ENCODE measurements at regions not wholly inside any gene's neighbourhood (a gene's known extent, or its start where the extent isn't known, plus 50 kb on each side); places are given as distances from the start of the nearest gene placed in this dataset.

DNA sequence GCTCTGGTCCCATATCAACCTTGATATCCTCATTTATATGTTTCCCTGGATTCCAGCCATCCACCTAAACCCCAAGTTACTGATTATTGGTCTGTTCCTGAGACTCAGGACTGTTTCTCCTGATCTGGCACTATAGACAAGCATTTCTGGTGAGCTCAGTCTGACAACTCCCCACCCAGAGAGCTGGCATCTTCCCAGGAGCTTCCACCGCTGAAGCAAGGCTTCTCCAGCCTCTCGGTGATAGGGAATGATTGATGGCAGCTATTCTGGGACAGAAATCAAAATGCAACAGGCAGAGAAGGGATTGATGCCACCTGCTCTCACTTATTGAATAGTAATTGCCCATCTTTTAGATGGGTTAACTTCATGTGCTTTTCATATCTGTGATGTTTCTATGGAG, 169.7 kb upstream of the GGTLC1 start:
- Histone ChIP-seq H3K4ac (ENCODE audit: low read depth, low read length) (no peak overlapping the region), H2AK5ac (ENCODE audit: low read length) (no peak overlapping the region), H3K9me3 (ENCODE audit: insufficient read depth, low read depth, low read length) (peaks cover 1% of the 10 kb centered on the region), H3K9ac (ENCODE audit: low read length) (no peak overlapping the region), H3K27me3 (ENCODE audit: insufficient read depth, low read length) (no peaks in the 10 kb centered on the region), H2BK5ac (ENCODE audit: low read depth, low read length, poor library complexity) (no peak overlapping the region), H3K4me2 (ENCODE audit: low read length) (no peak overlapping the region), H2AFZ (ENCODE audit: insufficient read depth, low read length, poor library complexity) (no peak overlapping the region), H4K91ac (ENCODE audit: low read depth, low read length) (no peak overlapping the region), H4K12ac (ENCODE audit: low read depth, low read length) (no peak overlapping the region), H3K79me1 (ENCODE audit: low read length) (no peaks in the 10 kb centered on the region), H3K4me3 (ENCODE audit: low read depth, low read length) (no peak overlapping the region), H4K8ac (ENCODE audit: low read depth, low read length) (no peak overlapping the region), H2BK12ac (ENCODE audit: low read length) (no peak overlapping the region), H3K18ac (ENCODE audit: low read length) (no peak overlapping the region), H3K4me1 (ENCODE audit: control insufficient read depth in 1 of 2, insufficient read depth in 2 of 2, low read length in 2 of 2) (peaks cover 0 to 4% of the 10 kb centered on the region in 2 experiments), H3K27ac (ENCODE audit: low read depth, low read length) (no peak overlapping the region), H3K79me2 (ENCODE audit: control insufficient read depth, insufficient read depth, low read length, poor library complexity) (no peaks in the 10 kb centered on the region), H3K14ac (ENCODE audit: low read length) (no peak overlapping the region), H3K23ac (ENCODE audit: low read length) (no peak overlapping the region), H3K36me3 (ENCODE audit: control insufficient read depth in 1 of 2, insufficient read depth in 2 of 2, low read length in 2 of 2) (no peaks in the 10 kb centered on the region), H2BK120ac (ENCODE audit: insufficient read depth, low read length, poor library complexity) (no peak overlapping the region)
- WGBS (ENCODE audit: extremely low coverage, insufficient coverage, insufficient read length), result no CpG with 5 or more reads among the region's 2 CpGs
- no peak for DNase-seq

DNA sequence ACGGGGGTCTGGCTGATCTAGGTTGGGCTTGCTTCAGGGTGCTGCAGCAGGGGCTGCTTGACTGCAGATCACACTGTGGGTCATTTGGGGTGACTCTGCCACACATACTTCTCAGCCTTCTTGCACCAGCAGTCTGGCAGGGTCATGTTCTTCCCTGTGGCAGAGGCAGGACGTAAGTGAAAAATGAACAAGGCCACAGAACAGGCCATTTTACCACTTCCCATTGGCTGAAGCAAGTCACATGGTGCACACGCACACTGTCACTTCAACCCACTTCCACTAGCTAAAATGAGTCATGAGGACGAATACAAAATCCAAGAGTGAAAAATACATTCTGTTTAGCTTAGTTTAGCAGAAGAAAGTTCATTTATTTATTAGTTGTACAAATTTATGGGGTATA, 168.6 kb upstream of the GGTLC1 start:
- H2AK5ac ChIP-seq (ENCODE audit: low read length), result no peak overlapping the region
- H3K4me3 ChIP-seq (ENCODE audit: low read depth, low read length), result no peak overlapping the region
- no peak overlapping the region for H3K23ac ChIP-seq (ENCODE audit: low read length)
- H2BK12ac ChIP-seq (ENCODE audit: low read length), result no peak overlapping the region
- H2BK120ac ChIP-seq (ENCODE audit: insufficient read depth, low read length, poor library complexity), result no peak overlapping the region
- H4K91ac ChIP-seq (ENCODE audit: low read depth, low read length), result no peak overlapping the region
- no peak overlapping the region for H3K18ac ChIP-seq (ENCODE audit: low read length)
- no peak for DNase-seq
- H3K79me2 ChIP-seq (ENCODE audit: control insufficient read depth, insufficient read depth, low read length, poor library complexity), result no peaks in the 10 kb centered on the region
- no peaks in the 10 kb centered on the region for H3K27me3 ChIP-seq (ENCODE audit: insufficient read depth, low read length)
- H3K14ac ChIP-seq (ENCODE audit: low read length), result no peak overlapping the region
- H4K12ac ChIP-seq (ENCODE audit: low read depth, low read length), result no peak overlapping the region
- no peak overlapping the region for H3K27ac ChIP-seq (ENCODE audit: low read depth, low read length)
- no CpG with 5 or more reads among the region's 4 CpGs for WGBS (ENCODE audit: extremely low coverage, insufficient coverage, insufficient read length)
- no peak overlapping the region for H3K9ac ChIP-seq (ENCODE audit: low read length)
- H4K8ac ChIP-seq (ENCODE audit: low read depth, low read length), result no peak overlapping the region
- no peak overlapping the region for H3K4me2 ChIP-seq (ENCODE audit: low read length)
- peaks cover 0 to 4% of the 10 kb centered on the region in 2 experiments for H3K4me1 ChIP-seq (ENCODE audit: control insufficient read depth in 1 of 2, insufficient read depth in 2 of 2, low read length in 2 of 2)
- no peak overlapping the region for H3K4ac ChIP-seq (ENCODE audit: low read depth, low read length)
- H2BK5ac ChIP-seq (ENCODE audit: low read depth, low read length, poor library complexity), result no peak overlapping the region
- H3K36me3 ChIP-seq (ENCODE audit: control insufficient read depth in 1 of 2, insufficient read depth in 2 of 2, low read length in 2 of 2), result no peaks in the 10 kb centered on the region
- no peaks in the 10 kb centered on the region for H3K79me1 ChIP-seq (ENCODE audit: low read length)
- no peak overlapping the region for H2AFZ ChIP-seq (ENCODE audit: insufficient read depth, low read length, poor library complexity)
- H3K9me3 ChIP-seq (ENCODE audit: insufficient read depth, low read depth, low read length), result peaks cover 1% of the 10 kb centered on the region

DNA sequence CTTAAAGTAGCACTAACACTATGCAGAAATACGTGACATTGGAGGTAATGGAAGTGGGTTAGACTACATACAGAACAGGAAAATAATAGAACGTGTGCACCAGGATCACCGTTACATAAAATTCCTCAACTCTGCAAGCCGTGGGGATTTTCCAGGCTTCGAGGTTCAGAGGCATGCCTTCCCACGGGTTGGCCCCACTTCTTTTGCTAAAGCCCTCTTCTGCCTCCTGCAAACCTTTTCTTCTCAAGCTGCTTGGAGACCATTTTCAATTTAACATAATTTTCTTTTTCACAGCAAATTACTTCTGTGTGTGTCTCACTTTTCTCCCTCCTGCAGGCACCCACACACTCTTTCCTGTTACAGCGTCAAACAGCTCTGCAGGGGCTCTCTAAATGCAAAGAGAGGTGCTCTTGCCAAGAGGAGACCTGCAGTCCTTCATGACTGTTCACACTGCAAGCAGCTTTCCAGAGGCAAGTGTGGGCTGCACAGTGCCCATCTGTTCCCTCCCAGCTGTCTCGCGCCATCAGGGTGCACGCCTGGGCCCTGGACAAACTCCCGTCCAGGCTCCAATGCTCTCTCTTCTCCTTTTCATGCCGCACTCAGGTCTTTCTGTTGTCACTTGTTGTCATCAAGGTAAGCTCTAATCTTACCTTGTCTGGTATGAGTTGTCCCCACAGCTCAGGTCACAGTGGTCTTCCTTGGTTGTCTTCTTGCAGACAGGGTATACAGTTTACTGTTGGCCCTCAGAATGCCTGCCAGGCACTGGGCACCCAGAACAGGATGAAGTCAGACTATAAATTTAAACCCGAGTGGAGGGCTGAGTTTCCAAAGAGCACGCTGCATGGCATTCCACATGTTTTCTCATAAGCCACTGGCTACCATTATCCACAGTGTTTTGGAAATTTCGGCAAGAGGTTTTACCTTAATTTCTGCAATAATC, 164.8 kb upstream of the GGTLC1 start:
- H2BK5ac ChIP-seq (ENCODE audit: low read depth, low read length, poor library complexity), result no peak overlapping the region
- no peak overlapping the region for H2AK5ac ChIP-seq (ENCODE audit: low read length)
- no peak overlapping the region for H3K4me2 ChIP-seq (ENCODE audit: low read length)
- no peak overlapping the region for H2BK120ac ChIP-seq (ENCODE audit: insufficient read depth, low read length, poor library complexity)
- no peaks in the 10 kb centered on the region for H3K36me3 ChIP-seq (ENCODE audit: control insufficient read depth in 1 of 2, insufficient read depth in 2 of 2, low read length in 2 of 2)
- H3K18ac ChIP-seq (ENCODE audit: low read length), result no peak overlapping the region
- no peak overlapping the region for H3K27ac ChIP-seq (ENCODE audit: low read depth, low read length)
- no peak overlapping the region for H3K14ac ChIP-seq (ENCODE audit: low read length)
- H3K4me3 ChIP-seq (ENCODE audit: low read depth, low read length), result no peak overlapping the region
- no peak overlapping the region for H3K9ac ChIP-seq (ENCODE audit: low read length)
- no peak for DNase-seq
- H3K23ac ChIP-seq (ENCODE audit: low read length), result no peak overlapping the region
- H3K79me1 ChIP-seq (ENCODE audit: low read length), result no peaks in the 10 kb centered on the region
- H3K79me2 ChIP-seq (ENCODE audit: control insufficient read depth, insufficient read depth, low read length, poor library complexity), result no peaks in the 10 kb centered on the region
- no peak overlapping the region for H4K8ac ChIP-seq (ENCODE audit: low read depth, low read length)
- H3K4ac ChIP-seq (ENCODE audit: low read depth, low read length), result no peak overlapping the region
- H3K4me1 ChIP-seq (ENCODE audit: control insufficient read depth in 1 of 2, insufficient read depth in 2 of 2, low read length in 2 of 2), result no peaks in the 10 kb centered on the region
- no peak overlapping the region for H2AFZ ChIP-seq (ENCODE audit: insufficient read depth, low read length, poor library complexity)
- H3K27me3 ChIP-seq (ENCODE audit: insufficient read depth, low read length), result no peaks in the 10 kb centered on the region
- WGBS (ENCODE audit: extremely low coverage, insufficient coverage, insufficient read length), result no CpG with 5 or more reads among the region's 15 CpGs
- H4K12ac ChIP-seq (ENCODE audit: low read depth, low read length), result no peak overlapping the region
- no peak overlapping the region for H2BK12ac ChIP-seq (ENCODE audit: low read length)
- H4K91ac ChIP-seq (ENCODE audit: low read depth, low read length), result no peak overlapping the region
- H3K9me3 ChIP-seq (ENCODE audit: insufficient read depth, low read depth, low read length), result peaks cover 7% of the 10 kb centered on the region

DNA sequence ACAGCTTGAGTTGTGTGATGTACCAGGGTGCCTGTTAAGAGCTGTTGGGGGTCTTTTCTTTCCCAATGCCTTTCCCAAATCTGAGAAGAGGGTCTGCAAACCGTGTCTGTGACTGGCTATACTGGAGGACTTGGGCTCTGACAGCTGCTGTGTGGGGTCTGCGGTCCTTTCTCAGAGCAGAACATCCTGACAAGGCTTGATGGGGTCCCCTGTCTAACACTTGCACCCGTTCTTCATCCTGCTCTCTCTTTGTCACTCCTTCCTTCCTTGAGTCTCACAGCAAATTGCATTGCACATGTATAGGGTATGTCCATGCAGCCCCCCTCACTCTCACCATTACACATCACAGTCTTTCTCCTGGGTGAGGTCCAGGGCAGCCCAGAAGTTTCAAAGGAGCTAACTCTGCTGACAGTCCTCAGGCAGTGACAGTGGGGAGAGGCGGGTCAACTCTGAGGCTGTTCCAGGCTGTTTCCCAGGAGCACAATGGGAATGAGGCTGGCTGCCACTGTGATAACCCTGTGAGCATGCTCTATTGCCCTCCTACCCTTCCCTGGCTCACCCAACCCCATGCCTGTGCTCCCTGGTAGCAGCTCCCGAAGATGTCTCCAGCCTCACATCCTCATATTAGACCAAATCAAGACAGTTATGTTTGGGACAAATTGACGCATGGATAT, 163.2 kb upstream of the GGTLC1 start:
- H3K36me3 ChIP-seq (ENCODE audit: control insufficient read depth in 1 of 2, insufficient read depth in 2 of 2, low read length in 2 of 2), result no peaks in the 10 kb centered on the region
- H4K8ac ChIP-seq (ENCODE audit: low read depth, low read length), result no peak overlapping the region
- H3K27me3 ChIP-seq (ENCODE audit: insufficient read depth, low read length), result no peaks in the 10 kb centered on the region
- H2BK120ac ChIP-seq (ENCODE audit: insufficient read depth, low read length, poor library complexity), result no peak overlapping the region
- H3K4me1 ChIP-seq (ENCODE audit: control insufficient read depth in 1 of 2, insufficient read depth in 2 of 2, low read length in 2 of 2), result no peaks in the 10 kb centered on the region
- H3K27ac ChIP-seq (ENCODE audit: low read depth, low read length), result no peak overlapping the region
- no peak overlapping the region for H4K91ac ChIP-seq (ENCODE audit: low read depth, low read length)
- WGBS (ENCODE audit: extremely low coverage, insufficient coverage, insufficient read length), result no CpG with 5 or more reads among the region's 6 CpGs
- H3K79me2 ChIP-seq (ENCODE audit: control insufficient read depth, insufficient read depth, low read length, poor library complexity), result no peaks in the 10 kb centered on the region
- H3K9me3 ChIP-seq (ENCODE audit: insufficient read depth, low read depth, low read length), result peaks cover 8% of the 10 kb centered on the region
- no peak overlapping the region for H3K18ac ChIP-seq (ENCODE audit: low read length)
- no peak overlapping the region for H3K4me3 ChIP-seq (ENCODE audit: low read depth, low read length)
- no peak overlapping the region for H2AFZ ChIP-seq (ENCODE audit: insufficient read depth, low read length, poor library complexity)
- H3K23ac ChIP-seq (ENCODE audit: low read length), result no peak overlapping the region
- H4K12ac ChIP-seq (ENCODE audit: low read depth, low read length), result no peak overlapping the region
- H2BK12ac ChIP-seq (ENCODE audit: low read length), result no peak overlapping the region
- no peak overlapping the region for H2AK5ac ChIP-seq (ENCODE audit: low read length)
- no peaks in the 10 kb centered on the region for H3K79me1 ChIP-seq (ENCODE audit: low read length)
- no peak overlapping the region for H3K4me2 ChIP-seq (ENCODE audit: low read length)
- H2BK5ac ChIP-seq (ENCODE audit: low read depth, low read length, poor library complexity), result no peak overlapping the region
- H3K4ac ChIP-seq (ENCODE audit: low read depth, low read length), result no peak overlapping the region
- no peak for DNase-seq
- no peak overlapping the region for H3K14ac ChIP-seq (ENCODE audit: low read length)
- no peak overlapping the region for H3K9ac ChIP-seq (ENCODE audit: low read length)

Measured in trophoblast cell (in vitro differentiated cells and primary cell).